ENCODE measurements at regions not wholly inside any gene's neighbourhood (a gene's known extent, or its start where the extent isn't known, plus 50 kb on each side); places are given as distances from the start of the nearest gene placed in this dataset.

GRCh38 chr4:10761903-10762302 is 77.3 kb upstream of the CLNK start:
- TF ChIP-seq, protein P1, sequence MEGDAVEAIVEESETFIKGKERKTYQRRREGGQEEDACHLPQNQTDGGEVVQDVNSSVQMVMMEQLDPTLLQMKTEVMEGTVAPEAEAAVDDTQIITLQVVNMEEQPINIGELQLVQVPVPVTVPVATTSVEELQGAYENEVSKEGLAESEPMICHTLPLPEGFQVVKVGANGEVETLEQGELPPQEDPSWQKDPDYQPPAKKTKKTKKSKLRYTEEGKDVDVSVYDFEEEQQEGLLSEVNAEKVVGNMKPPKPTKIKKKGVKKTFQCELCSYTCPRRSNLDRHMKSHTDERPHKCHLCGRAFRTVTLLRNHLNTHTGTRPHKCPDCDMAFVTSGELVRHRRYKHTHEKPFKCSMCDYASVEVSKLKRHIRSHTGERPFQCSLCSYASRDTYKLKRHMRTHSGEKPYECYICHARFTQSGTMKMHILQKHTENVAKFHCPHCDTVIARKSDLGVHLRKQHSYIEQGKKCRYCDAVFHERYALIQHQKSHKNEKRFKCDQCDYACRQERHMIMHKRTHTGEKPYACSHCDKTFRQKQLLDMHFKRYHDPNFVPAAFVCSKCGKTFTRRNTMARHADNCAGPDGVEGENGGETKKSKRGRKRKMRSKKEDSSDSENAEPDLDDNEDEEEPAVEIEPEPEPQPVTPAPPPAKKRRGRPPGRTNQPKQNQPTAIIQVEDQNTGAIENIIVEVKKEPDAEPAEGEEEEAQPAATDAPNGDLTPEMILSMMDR (IDR thresholded peaks at IDR 0.05) = no peak
- TF ChIP-seq POLR2A (IDR thresholded peaks at IDR 0.05) = no peak
